DND-41 (cell line): ENCODE measurements at regions not wholly inside any gene's neighbourhood (a gene's known extent, or its start where the extent isn't known, plus 50 kb on each side); places are given as distances from the start of the nearest gene placed in this dataset.

Experiments used
- ATAC-seq: fragments of 200-7000 bp; cut with Tn5 transposase; 3 replicates; pipeline ENCODE4 v1.9.1; 2021; ENCODE audit warnings: low read depth; ENCODE audit not compliant: insufficient read depth
- DNase-seq: peaks from one replicate; pipeline ENCODE4 v3.0.0-alpha.2; 2020
- H2AFZ ChIP-seq: 2 replicates; pipeline ENCODE4 v1.6.0; 2012; ENCODE audit warnings: low read depth, low read length
- H3K27ac ChIP-seq: 2 replicates; pipeline ENCODE4 v1.5.1; 2012; ENCODE audit warnings: low read length, inconsistent platforms
- H3K27me3 ChIP-seq: fragments of 200-600 bp; sonication (generic); 2 replicates; pipeline ENCODE4 v1.6.0; 2012; ENCODE audit warnings: low read length, mild to moderate bottlenecking, inconsistent platforms; ENCODE audit not compliant: insufficient read depth, poor library complexity
- H3K36me3 ChIP-seq: 2 replicates; pipeline ENCODE4 v1.5.1; 2012; ENCODE audit warnings: low read length, inconsistent platforms; ENCODE audit not compliant: insufficient read depth
- H3K4me1 ChIP-seq: 2 replicates; pipeline ENCODE4 v1.5.1; 2012; ENCODE audit warnings: mild to moderate bottlenecking, low read length; ENCODE audit not compliant: insufficient read depth
- H3K4me2 ChIP-seq: 2 replicates; pipeline ENCODE4 v1.6.0; 2012; ENCODE audit warnings: mild to moderate bottlenecking, moderate library complexity, low read length, inconsistent platforms; ENCODE audit not compliant: insufficient read depth
- H3K4me3 ChIP-seq, 2 experiments: fragments of 200-600 bp in 1 of 2; shearing (Covaris generic) in 1 of 2; 2 replicates each; pipeline ENCODE4 v1.5.1; 2012 to 2016; ENCODE audit warnings: inconsistent platforms in 2 of 2, low read length in 2 of 2, mild to moderate bottlenecking in 2 of 2, low read depth in 1 of 2, moderate library complexity in 1 of 2
- H3K79me2 ChIP-seq: 2 replicates; pipeline ENCODE4 v1.6.0; 2012; ENCODE audit warnings: low read length, inconsistent platforms; ENCODE audit not compliant: insufficient read depth
- H3K9ac ChIP-seq: 2 replicates; pipeline ENCODE4 v1.6.0; 2012; ENCODE audit warnings: low read depth, mild to moderate bottlenecking, inconsistent platforms, low read length, moderate library complexity
- H3K9me3 ChIP-seq: 2 replicates; pipeline ENCODE4 v1.5.1; 2012; ENCODE audit warnings: low read length, moderate library complexity, mild to moderate bottlenecking, inconsistent platforms; ENCODE audit not compliant: insufficient read depth, severe bottlenecking
- H4K20me1 ChIP-seq: 2 replicates; pipeline ENCODE4 v1.6.0; 2012; ENCODE audit warnings: low read length; ENCODE audit not compliant: insufficient read depth
- CTCF ChIP-seq: IDR thresholded peaks from 2 replicates; pipeline ENCODE4 v1.5.1; 2012; ENCODE audit warnings: borderline replicate concordance, low read length, moderate library complexity, mild to moderate bottlenecking; ENCODE audit not compliant: poor library complexity, severe bottlenecking; ENCODE audit errors: extremely low read depth
- EZH2 ChIP-seq: IDR thresholded peaks from 3 replicates; pipeline ENCODE4 v1.6.1; 2012; ENCODE audit warnings: borderline replicate concordance, low read depth, mild to moderate bottlenecking, moderate library complexity, low read length, inconsistent platforms; ENCODE audit not compliant: severe bottlenecking

GRCh38 chr11:10625982-10626311, 57.5 kb upstream of the LYVE1 start:
- Histone ChIP-seq H3K36me3 (no peaks in the 10 kb centered on the region), H2AFZ (no peak overlapping the region)
- ATAC-seq: no peak

GRCh38 chr11:10625281-10625981, 57.0 kb upstream of the LYVE1 start:
- TF ChIP-seq CTCF: no peak
- no peak for TF ChIP-seq EZH2
- no peak overlapping the region for H3K4me3 ChIP-seq
- no peaks in the 10 kb centered on the region for H3K79me2 ChIP-seq
- no peak overlapping the region for H3K27ac ChIP-seq
- ATAC-seq (no peak), DNase-seq (no peak)
- H4K20me1 ChIP-seq: no peaks in the 10 kb centered on the region
- H3K36me3 ChIP-seq: no peaks in the 10 kb centered on the region
- no peak overlapping the region for H3K9ac ChIP-seq
- no peak overlapping the region for H3K4me2 ChIP-seq
- no peaks in the 10 kb centered on the region for H3K4me1 ChIP-seq
- H3K9me3 ChIP-seq: no peaks in the 10 kb centered on the region
- H2AFZ ChIP-seq: no peak overlapping the region
- H3K27me3 ChIP-seq: no peaks in the 10 kb centered on the region

More at GRCh38 chr11:10625982-10626311, 57.5 kb upstream of the LYVE1 start:
- Histone ChIP-seq H3K9ac (no peak overlapping the region), H4K20me1 (no peaks in the 10 kb centered on the region), H3K79me2 (no peaks in the 10 kb centered on the region), H3K4me3 (no peak overlapping the region), H3K4me2 (no peak overlapping the region), H3K27me3 (no peaks in the 10 kb centered on the region), H3K9me3 (no peaks in the 10 kb centered on the region), H3K27ac (no peak overlapping the region), H3K4me1 (no peaks in the 10 kb centered on the region)
- no peak for DNase-seq
- no peak for TF ChIP-seq CTCF
- TF ChIP-seq EZH2: no peak

GRCh38 chr11:10623797-10624761, 55.6 kb upstream of the LYVE1 start:
- H3K4me1 ChIP-seq: no peaks in the 10 kb centered on the region
- H3K4me2 ChIP-seq: no peak overlapping the region
- H2AFZ ChIP-seq: no peak overlapping the region
- ATAC-seq (peak; percentile 22; the same call in 1 of the 3 replicates), DNase-seq (no peak)
- H3K36me3 ChIP-seq: no peaks in the 10 kb centered on the region
- H4K20me1 ChIP-seq: no peaks in the 10 kb centered on the region
- no peak overlapping the region for H3K27ac ChIP-seq
- H3K79me2 ChIP-seq: no peaks in the 10 kb centered on the region
- H3K4me3 ChIP-seq: no peak overlapping the region
- no peaks in the 10 kb centered on the region for H3K9me3 ChIP-seq
- no peaks in the 10 kb centered on the region for H3K27me3 ChIP-seq
- TF ChIP-seq CTCF (peak; percentile 46), EZH2 (no peak)
- H3K9ac ChIP-seq: no peak overlapping the region
